MM.1S (cell line): ENCODE measurements at regions not wholly inside any gene's neighbourhood (a gene's known extent, or its start where the extent isn't known, plus 50 kb on each side); places are given as distances from the start of the nearest gene placed in this dataset.

Experiments
- DNase-seq: peaks from one replicate; pipeline ENCODE4 v3.0.0-alpha.2; 2015
- H2AFZ ChIP-seq: fragments of 300-600 bp; sonication (generic); 2 replicates; pipeline ENCODE4 v1.6.0; 2016; ENCODE audit warnings: antibody characterized with exemption, low read length
- H3F3A ChIP-seq: fragments of 300-600 bp; sonication (generic); 2 replicates; pipeline ENCODE4 v1.6.1; 2016; ENCODE audit warnings: mild to moderate bottlenecking, antibody characterized with exemption, low read length, moderate library complexity, mixed read lengths; ENCODE audit not compliant: insufficient read depth
- H3K27ac ChIP-seq: fragments of 300-600 bp; sonication (generic); 2 replicates; pipeline ENCODE4 v1.5.1; 2016; ENCODE audit warnings: mild to moderate bottlenecking, low read length
- H3K27me3 ChIP-seq: fragments of 300-600 bp; sonication (generic); replicated peaks from 2 replicates; pipeline ENCODE4 v1.6.0; 2016; ENCODE audit warnings: low read length; ENCODE audit not compliant: insufficient read depth
- H3K36me3 ChIP-seq: fragments of 300-600 bp; sonication (generic); replicated peaks from 2 replicates; pipeline ENCODE4 v1.6.1; 2016; ENCODE audit warnings: mild to moderate bottlenecking, low read length, mixed read lengths; ENCODE audit not compliant: insufficient read depth
- H3K4me1 ChIP-seq: fragments of 300-600 bp; sonication (generic); 2 replicates; pipeline ENCODE4 v1.6.1; 2016; ENCODE audit warnings: low read length, mixed read lengths
- H3K4me2 ChIP-seq: fragments of 300-600 bp; sonication (generic); 2 replicates; pipeline ENCODE4 v1.6.0; 2016; ENCODE audit warnings: low read depth, low read length
- H3K4me3 ChIP-seq: fragments of 300-600 bp; sonication (generic); 2 replicates; pipeline ENCODE4 v1.5.1; 2016; ENCODE audit warnings: low read length, mixed read lengths
- H3K79me2 ChIP-seq: fragments of 300-600 bp; sonication (generic); 2 replicates; pipeline ENCODE4 v1.6.1; 2016; ENCODE audit warnings: mixed run types, low read length, mixed read lengths
- H3K9ac ChIP-seq: fragments of 300-600 bp; sonication (generic); 2 replicates; pipeline ENCODE4 v1.6.1; 2016; ENCODE audit warnings: low read length, mixed read lengths
- H3K9me2 ChIP-seq: fragments of 300-600 bp; sonication (generic); replicated peaks from 2 replicates; pipeline ENCODE4 v1.6.1; 2016; ENCODE audit warnings: mild to moderate bottlenecking, low read length, mixed read lengths; ENCODE audit not compliant: insufficient read depth
- H3K9me3 ChIP-seq: fragments of 300-600 bp; sonication (generic); replicated peaks from 2 replicates; pipeline ENCODE4 v1.6.1; 2016; ENCODE audit warnings: mild to moderate bottlenecking, low read length, mixed read lengths; ENCODE audit not compliant: insufficient read depth
- H4K20me1 ChIP-seq: fragments of 300-600 bp; sonication (generic); 2 replicates; pipeline ENCODE4 v1.6.1; 2016; ENCODE audit warnings: mild to moderate bottlenecking, low read length, moderate library complexity, mixed read lengths; ENCODE audit not compliant: insufficient read depth
- EZH2 ChIP-seq: fragments of 300-600 bp; sonication (generic); optimal IDR thresholded peaks from 2 replicates; pipeline ENCODE3; 2017; ENCODE audit warnings: low read depth, mild to moderate bottlenecking, antibody characterized with exemption, low read length, mixed read lengths
- EZH2phosphoT487 ChIP-seq: fragments of 300-600 bp; sonication (generic); IDR thresholded peaks from 2 replicates; pipeline ENCODE4 v1.6.1; 2018; ENCODE audit warnings: antibody characterized with exemption, low read length
- TF ChIP-seq, protein P1 (sequence below): fragments of 300-600 bp; sonication (generic); IDR thresholded peaks from 2 replicates; pipeline ENCODE4 v1.5.1; 2016; ENCODE audit warnings: antibody characterized with exemption, low read length, mixed read lengths

DNA sequence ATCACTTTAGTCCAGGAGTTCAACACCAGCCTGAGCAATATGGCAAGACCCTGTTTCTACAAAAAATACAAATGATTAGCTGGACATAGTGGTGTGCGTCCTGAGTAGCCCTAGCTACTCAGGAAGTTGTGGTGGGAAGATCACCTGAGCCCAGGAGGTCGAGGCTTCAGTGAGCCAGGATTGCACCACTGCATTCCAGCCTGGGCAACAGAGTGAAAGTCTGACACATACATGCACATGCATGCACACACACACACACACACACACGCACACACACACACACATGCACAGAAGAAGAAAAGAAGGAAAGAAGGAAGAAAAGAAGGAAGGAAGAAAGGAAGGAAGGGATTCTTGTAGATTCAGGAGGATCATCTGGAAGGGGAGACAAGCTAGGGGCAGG lies 104.4 kb upstream of the USP25 start:
- no peaks in the 10 kb centered on the region for H3K9me2 ChIP-seq
- no peak overlapping the region for H3K4me3 ChIP-seq
- H3K79me2 ChIP-seq = no peaks in the 10 kb centered on the region
- H3K4me2 ChIP-seq = no peak overlapping the region
- H3K4me1 ChIP-seq = no peaks in the 10 kb centered on the region
- no peaks in the 10 kb centered on the region for H3K27me3 ChIP-seq
- no peaks in the 10 kb centered on the region for H3K36me3 ChIP-seq
- no peaks in the 10 kb centered on the region for H3K9me3 ChIP-seq
- H3K27ac ChIP-seq = no peak overlapping the region
- H2AFZ ChIP-seq = no peak overlapping the region
- no peaks in the 10 kb centered on the region for H3F3A ChIP-seq
- DNase-seq = no peak
- TF ChIP-seq, protein P1, sequence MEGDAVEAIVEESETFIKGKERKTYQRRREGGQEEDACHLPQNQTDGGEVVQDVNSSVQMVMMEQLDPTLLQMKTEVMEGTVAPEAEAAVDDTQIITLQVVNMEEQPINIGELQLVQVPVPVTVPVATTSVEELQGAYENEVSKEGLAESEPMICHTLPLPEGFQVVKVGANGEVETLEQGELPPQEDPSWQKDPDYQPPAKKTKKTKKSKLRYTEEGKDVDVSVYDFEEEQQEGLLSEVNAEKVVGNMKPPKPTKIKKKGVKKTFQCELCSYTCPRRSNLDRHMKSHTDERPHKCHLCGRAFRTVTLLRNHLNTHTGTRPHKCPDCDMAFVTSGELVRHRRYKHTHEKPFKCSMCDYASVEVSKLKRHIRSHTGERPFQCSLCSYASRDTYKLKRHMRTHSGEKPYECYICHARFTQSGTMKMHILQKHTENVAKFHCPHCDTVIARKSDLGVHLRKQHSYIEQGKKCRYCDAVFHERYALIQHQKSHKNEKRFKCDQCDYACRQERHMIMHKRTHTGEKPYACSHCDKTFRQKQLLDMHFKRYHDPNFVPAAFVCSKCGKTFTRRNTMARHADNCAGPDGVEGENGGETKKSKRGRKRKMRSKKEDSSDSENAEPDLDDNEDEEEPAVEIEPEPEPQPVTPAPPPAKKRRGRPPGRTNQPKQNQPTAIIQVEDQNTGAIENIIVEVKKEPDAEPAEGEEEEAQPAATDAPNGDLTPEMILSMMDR = no peak
- TF ChIP-seq EZH2phosphoT487 (no peak), EZH2 (no peak)
- H4K20me1 ChIP-seq = no peaks in the 10 kb centered on the region
- no peak overlapping the region for H3K9ac ChIP-seq

DNA sequence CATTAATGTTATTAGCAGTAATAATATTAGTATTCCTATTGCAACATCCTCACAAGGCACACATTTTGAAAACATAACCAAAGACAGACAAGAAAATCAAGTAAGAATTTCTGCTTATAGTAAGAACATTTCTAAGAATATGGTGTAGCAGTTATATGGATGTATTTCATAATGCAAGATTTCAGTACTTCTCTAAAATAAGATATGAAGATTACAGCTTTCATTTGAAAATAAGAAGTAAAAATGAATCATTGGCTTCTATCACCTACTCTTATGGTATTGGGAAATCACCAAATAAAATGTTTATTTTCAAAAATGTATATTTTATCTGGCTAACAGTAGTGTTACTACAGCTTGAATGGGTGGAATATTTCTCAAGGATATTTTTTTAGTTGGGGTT lies 103.8 kb upstream of the USP25 start:
- no peaks in the 10 kb centered on the region for H3K79me2 ChIP-seq
- no peaks in the 10 kb centered on the region for H3K36me3 ChIP-seq
- no peaks in the 10 kb centered on the region for H3F3A ChIP-seq
- DNase-seq = no peak
- H3K4me3 ChIP-seq = no peak overlapping the region
- H3K27me3 ChIP-seq = no peaks in the 10 kb centered on the region
- H2AFZ ChIP-seq = no peak overlapping the region
- H3K4me2 ChIP-seq = no peak overlapping the region
- no peak overlapping the region for H3K27ac ChIP-seq
- H3K9me2 ChIP-seq = no peaks in the 10 kb centered on the region
- no peaks in the 10 kb centered on the region for H3K9me3 ChIP-seq
- no peak overlapping the region for H3K9ac ChIP-seq
- TF ChIP-seq, protein P1 = no peak
- TF ChIP-seq EZH2 (no peak), EZH2phosphoT487 (no peak)
- H3K4me1 ChIP-seq = no peaks in the 10 kb centered on the region
- H4K20me1 ChIP-seq = no peaks in the 10 kb centered on the region

DNA sequence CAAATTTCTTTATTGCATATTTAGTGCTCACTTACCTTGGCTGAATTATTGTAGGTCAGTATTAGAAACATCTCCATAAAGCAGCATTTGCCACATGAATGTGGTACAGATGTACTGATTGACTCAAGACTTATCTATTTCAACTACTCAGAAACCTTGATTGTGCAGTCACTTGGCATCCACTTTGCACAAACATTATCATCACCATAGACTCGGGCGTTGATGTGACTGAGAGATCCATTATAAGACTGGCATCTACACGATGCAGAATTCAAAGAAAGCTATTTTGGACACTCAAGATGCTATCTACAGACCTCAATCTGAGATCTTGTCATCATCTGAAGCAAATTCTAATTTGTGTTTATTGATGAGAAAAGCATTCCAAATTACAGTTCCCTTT lies 102.8 kb upstream of the USP25 start:
- Histone ChIP-seq H3K79me2 (no peaks in the 10 kb centered on the region), H3K27me3 (no peaks in the 10 kb centered on the region)
- TF ChIP-seq, protein P1 = no peak
- TF ChIP-seq EZH2 = no peak
- TF ChIP-seq EZH2phosphoT487 = no peak

More for the DNA sequence above, 102.8 kb upstream of the USP25 start:
- H3K4me2 ChIP-seq = no peak overlapping the region
- H2AFZ ChIP-seq = no peak overlapping the region
- no peak for DNase-seq
- no peak overlapping the region for H3K4me3 ChIP-seq
- no peak overlapping the region for H3K27ac ChIP-seq
- no peaks in the 10 kb centered on the region for H3K36me3 ChIP-seq
- no peak overlapping the region for H3K9ac ChIP-seq
- H3K9me3 ChIP-seq = no peaks in the 10 kb centered on the region
- H3F3A ChIP-seq = no peaks in the 10 kb centered on the region
- no peaks in the 10 kb centered on the region for H3K9me2 ChIP-seq
- no peaks in the 10 kb centered on the region for H3K4me1 ChIP-seq
- no peaks in the 10 kb centered on the region for H4K20me1 ChIP-seq
